Heart right ventricle (tissue), 16 donors: ENCODE measurements at regions not wholly inside any gene's neighbourhood (a gene's known extent, or its start where the extent isn't known, plus 50 kb on each side); places are given as distances from the start of the nearest gene placed in this dataset.

Experiments
- ATAC-seq, 8 donors: fragments of 200-7000 bp; cut with Tn5 transposase; one replicate each; pipeline ENCODE4 v1.9.1; 2020; ENCODE audit warnings: mild to moderate bottlenecking in 8 of 8, moderate library complexity in 8 of 8, moderate number of reproducible peaks in 1 of 8
- DNase-seq, 2 donors: peaks; one replicate each; pipeline ENCODE4 v3.0.0-alpha.2; 2020
- H3K27ac ChIP-seq, 10 donors: fragments of 200-600 bp; sonication (generic) in 2 of 10; one replicate each; pipeline versions ENCODE4 v1.5.0 to v1.8.0; 2020 to 2022; ENCODE audit warnings: mild to moderate bottlenecking in 3 of 10
- H3K27me3 ChIP-seq, 7 donors: fragments of 200-600 bp; one replicate each; pipeline ENCODE4 v1.8.0; 2021 to 2022; ENCODE audit warnings: mild to moderate bottlenecking in 2 of 7
- H3K36me3 ChIP-seq, 9 donors: fragments of 200-600 bp; sonication (generic) in 1 of 9; one replicate each; pipeline versions ENCODE4 v1.5.0 to v1.8.0; 2020 to 2022; ENCODE audit warnings: mild to moderate bottlenecking in 2 of 9
- H3K4me1 ChIP-seq, 9 donors: fragments of 200-600 bp; sonication (generic) in 1 of 9; one replicate each; pipeline versions ENCODE4 v1.5.0 to v1.8.0; 2020 to 2022; ENCODE audit warnings: mild to moderate bottlenecking in 4 of 9
- H3K4me3 ChIP-seq, 10 donors: fragments of 200-600 bp; sonication (generic) in 2 of 10; one replicate each; pipeline versions ENCODE4 v1.5.0 to v1.8.0; 2020 to 2022; ENCODE audit warnings: mild to moderate bottlenecking in 7 of 10, moderate library complexity in 2 of 10
- H3K9me3 ChIP-seq, 11 donors: fragments of 200-600 bp in 10 of 11; sonication (generic) in 2 of 11; one replicate each; pipeline versions ENCODE4 v1.5.0 to v1.8.0; 2013 to 2022; ENCODE audit warnings: mild to moderate bottlenecking in 2 of 11, control low read depth in 1 of 11, moderate library complexity in 1 of 11
- WGBS, 2 donors: extraction: QIAGEN DNeasy Blood & Tissue Kit; methylation state at CpG; one replicate each; pipeline ENCODE4 v1.1.7; 2013; ENCODE audit warnings: inconsistent platforms in 1 of 2; 5-methylcytosine and 5-hydroxymethylcytosine counted together
- intact Hi-C, 10 donors: fragments of 100-400 bp; cut with DNase I; formaldehyde crosslinking; loops; one replicate each; pipeline versions ENCODE4 v1.11.1 to v1.14.2; 2022
- TF ChIP-seq, protein P1 (sequence below), 9 donors: fragments of 200-600 bp; sonication (generic) in 2 of 9; IDR thresholded peaks; one replicate each; pipeline versions ENCODE4 v1.5.0 to v1.8.0; 2021 to 2022; ENCODE audit warnings: antibody characterized with exemption in 9 of 9, mild to moderate bottlenecking in 5 of 9, moderate library complexity in 1 of 9
- donor health status: Arrhythmogenic right ventricular cardiomyopathy.
- donor health status: ischemic (EF 13 %, LVEDD 7.1; RV severe dilation, severe dysfunction).
- donor health status: healthy with polysubstance abuse.
- donor health status: DM: no; HTN: yes; CAD: no.
- donor health status: DM: no; HTN: no; CAD: no.
- donor health status: ischemic (EF 25% LVEDD 6.9; RV normal size, moderate dysfunction).
- donor health status: ischemic (EF 25% LVEDD 5.7; RV mildly dilated, moderate dysfunction).
- donor health status: healthy.
- donor health status: DM: yes; HTN: yes; CAD: no.
- donor health status: Ischemic cardiomyopathy.
- donor health status: ischemic (EF 35%, LVEDD 5.7; RV mildly dilated, moderate dysfunction).
- donor health status: nonischemic (EF 11% LVEDD 7.7; RV severe dilation, severe dysfunction).
- donor health status: DM: yes; HTN: yes; CAD: no.
- donor health status: PGD.
- donor health status: ischemic (EF 29% LVEDD 5.4; RV normal size, mild dysfunction).
- donor health status: nonischemic (EF 23%, LVEDD 6.1; RV moderate dilation, normal function).

DNA sequence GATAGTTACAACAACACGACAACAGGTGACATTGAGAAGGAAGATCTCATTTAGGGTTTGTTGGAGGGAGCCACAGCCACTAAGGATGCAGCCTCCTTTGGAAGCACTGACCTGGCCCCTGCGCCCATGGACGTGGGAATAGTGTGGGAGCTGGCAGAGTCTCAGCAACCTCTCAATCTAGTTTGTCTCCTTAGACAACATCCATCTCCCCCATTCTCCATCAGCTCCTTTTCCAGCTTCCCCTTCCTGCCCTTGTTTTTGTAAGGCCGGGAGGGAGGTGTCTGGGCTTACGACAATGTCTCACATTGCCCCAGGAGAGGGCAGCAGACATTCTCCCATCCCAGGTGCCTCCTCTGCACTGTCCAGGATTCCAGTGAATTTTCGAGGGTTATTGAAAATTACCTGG lies 170.2 kb upstream of the PZP start:
- WGBS, 2 donors: 41 to 62% methylated on average over 6 of the region's 6 CpGs
- TF ChIP-seq, protein P1, sequence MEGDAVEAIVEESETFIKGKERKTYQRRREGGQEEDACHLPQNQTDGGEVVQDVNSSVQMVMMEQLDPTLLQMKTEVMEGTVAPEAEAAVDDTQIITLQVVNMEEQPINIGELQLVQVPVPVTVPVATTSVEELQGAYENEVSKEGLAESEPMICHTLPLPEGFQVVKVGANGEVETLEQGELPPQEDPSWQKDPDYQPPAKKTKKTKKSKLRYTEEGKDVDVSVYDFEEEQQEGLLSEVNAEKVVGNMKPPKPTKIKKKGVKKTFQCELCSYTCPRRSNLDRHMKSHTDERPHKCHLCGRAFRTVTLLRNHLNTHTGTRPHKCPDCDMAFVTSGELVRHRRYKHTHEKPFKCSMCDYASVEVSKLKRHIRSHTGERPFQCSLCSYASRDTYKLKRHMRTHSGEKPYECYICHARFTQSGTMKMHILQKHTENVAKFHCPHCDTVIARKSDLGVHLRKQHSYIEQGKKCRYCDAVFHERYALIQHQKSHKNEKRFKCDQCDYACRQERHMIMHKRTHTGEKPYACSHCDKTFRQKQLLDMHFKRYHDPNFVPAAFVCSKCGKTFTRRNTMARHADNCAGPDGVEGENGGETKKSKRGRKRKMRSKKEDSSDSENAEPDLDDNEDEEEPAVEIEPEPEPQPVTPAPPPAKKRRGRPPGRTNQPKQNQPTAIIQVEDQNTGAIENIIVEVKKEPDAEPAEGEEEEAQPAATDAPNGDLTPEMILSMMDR (IDR thresholded peaks at IDR 0.05): peak in 6 of 9 donors; percentile 32 to 54 (median 37)
- H3K27me3 ChIP-seq: peaks cover 0 to 3% (median 0%) of the 10 kb centered on the region in 7 donors
- no peaks in the 10 kb centered on the region for H3K9me3 ChIP-seq
- H3K4me3 ChIP-seq: no peak overlapping the region
- intact Hi-C loops: no loop called here
- ATAC-seq (peak in 3 of 8 donors; percentile 53 to 69 (median 60)), DNase-seq (no peak)
- peaks cover 0 to 5% (median 0%) of the 10 kb centered on the region in 9 donors for H3K4me1 ChIP-seq
- no peaks in the 10 kb centered on the region for H3K36me3 ChIP-seq
- no peak overlapping the region for H3K27ac ChIP-seq

DNA sequence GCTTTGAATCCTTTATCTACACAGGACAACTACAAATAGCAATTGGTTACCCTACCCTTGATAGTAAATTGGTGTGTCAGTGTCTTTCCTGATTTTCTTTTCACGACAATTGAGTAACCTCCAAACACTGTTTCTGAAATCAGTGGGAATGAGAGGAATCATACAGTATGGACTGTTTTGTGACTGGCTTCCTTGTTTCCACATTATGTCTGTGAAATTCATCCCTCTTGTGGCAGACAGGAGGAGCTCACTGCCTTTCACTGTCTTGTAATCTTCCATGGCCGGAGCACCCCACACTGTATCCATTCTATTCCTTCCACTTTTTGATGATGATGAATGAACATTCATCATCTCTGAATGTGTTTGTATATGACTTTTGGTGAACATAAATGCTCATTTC lies 164.0 kb upstream of the PZP start:
- Histone ChIP-seq H3K4me1 (peaks cover 0 to under 1% (median 0%) of the 10 kb centered on the region in 9 donors), H3K9me3 (no peaks in the 10 kb centered on the region), H3K4me3 (no peak overlapping the region), H3K27me3 (peaks cover 0 to 3% (median 0%) of the 10 kb centered on the region in 7 donors), H3K36me3 (no peaks in the 10 kb centered on the region), H3K27ac (no peak overlapping the region)
- TF ChIP-seq, protein P1 (IDR thresholded peaks at IDR 0.05): peak in 5 of 9 donors; percentile 12 to 33 (median 21)
- DNase-seq (no peak), ATAC-seq (no peak)
- intact Hi-C loops: no loop called here
- 76 to 80% methylated on average over 2 of the region's 2 CpGs for WGBS, 2 donors

DNA sequence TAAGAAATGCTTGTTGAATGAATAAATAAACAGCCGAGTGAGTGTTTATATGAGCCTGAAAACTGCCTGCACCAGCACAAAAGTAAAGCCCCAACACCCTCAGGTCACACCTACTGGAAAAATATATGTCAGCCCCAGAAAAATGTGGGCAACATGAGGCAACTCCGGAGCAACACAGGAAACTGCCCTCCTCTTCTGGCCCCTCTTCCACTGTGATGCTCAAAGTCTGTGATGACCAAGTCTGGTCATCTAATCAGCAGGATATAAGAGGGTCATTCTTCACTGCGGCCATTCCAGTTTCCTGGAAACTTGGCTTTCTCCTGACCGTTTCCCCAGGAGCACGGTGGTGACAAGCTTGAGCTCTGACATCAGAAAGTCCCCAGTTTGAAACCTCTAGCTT lies 159.6 kb upstream of the PZP start:
- WGBS, 2 donors: 45 to 49% methylated on average over 5 of the region's 5 CpGs
- no peak overlapping the region for H3K4me3 ChIP-seq
- no peaks in the 10 kb centered on the region for H3K27me3 ChIP-seq
- ATAC-seq (no peak), DNase-seq (no peak)
- H3K4me1 ChIP-seq: peaks cover 0 to 25% (median 0%) of the 10 kb centered on the region in 9 donors
- TF ChIP-seq, protein P1 (IDR thresholded peaks at IDR 0.05): no peak
- H3K36me3 ChIP-seq: no peaks in the 10 kb centered on the region
- H3K9me3 ChIP-seq: no peaks in the 10 kb centered on the region
- intact Hi-C loops: no loop called here
- no peak overlapping the region for H3K27ac ChIP-seq

DNA sequence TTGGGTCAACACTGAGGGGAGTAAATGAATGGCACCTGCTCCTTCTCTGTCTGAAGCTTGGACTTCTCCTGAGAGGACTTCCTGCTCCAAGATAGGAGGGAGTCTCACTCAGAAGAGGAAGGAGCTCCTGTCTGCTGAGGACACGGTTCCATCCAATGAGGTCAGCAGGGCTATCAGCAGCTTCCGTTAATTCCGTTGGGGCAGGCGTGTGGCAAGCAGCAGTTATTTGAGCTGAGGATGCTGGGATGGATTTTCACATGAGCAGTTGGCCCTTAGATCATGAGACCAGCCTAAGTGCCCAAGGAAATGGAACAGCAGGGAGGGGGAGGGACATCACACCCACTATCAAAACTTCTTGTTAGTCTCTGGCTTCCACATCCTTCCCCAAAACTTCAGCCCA lies 159.0 kb upstream of the PZP start:
- DNase-seq (no peak), ATAC-seq (peak in 3 of 8 donors; percentile 42 to 49 (median 42))
- H3K9me3 ChIP-seq: no peaks in the 10 kb centered on the region
- H3K4me1 ChIP-seq: peaks cover 0 to 25% (median 0%) of the 10 kb centered on the region in 9 donors
- no peaks in the 10 kb centered on the region for H3K36me3 ChIP-seq
- H3K4me3 ChIP-seq: no peak overlapping the region
- TF ChIP-seq, protein P1 (IDR thresholded peaks at IDR 0.05): no peak
- WGBS, 2 donors: 16 to 31% methylated on average over 4 of the region's 4 CpGs
- no peaks in the 10 kb centered on the region for H3K27me3 ChIP-seq
- intact Hi-C loops: no loop called here
- no peak overlapping the region for H3K27ac ChIP-seq
